OCI-LY3 (cell line): ENCODE measurements at regions not wholly inside any gene's neighbourhood (a gene's known extent, or its start where the extent isn't known, plus 50 kb on each side); places are given as distances from the start of the nearest gene placed in this dataset.

Experiments
- CTCF ChIP-seq: fragments of 200-600, 300-600 bp; sonication (generic); IDR thresholded peaks from 2 replicates; pipeline ENCODE4 v1.5.1; 2014; ENCODE audit warnings: antibody characterized with exemption, low read length, low read depth
- EZH2phosphoT487 ChIP-seq: fragments of 200-600 bp; shearing (Covaris generic); IDR thresholded peaks from 2 replicates; pipeline ENCODE4 v1.6.1; 2018; ENCODE audit warnings: antibody characterized with exemption, mixed run types, low read depth

GRCh38 chr14:49106741-49107667, 479.2 kb downstream of the RPS29 start:
- TF ChIP-seq CTCF (no peak), EZH2phosphoT487 (no peak)
